NT2/D1 (cell line): ENCODE measurements at regions not wholly inside any gene's neighbourhood (a gene's known extent, or its start where the extent isn't known, plus 50 kb on each side); places are given as distances from the start of the nearest gene placed in this dataset.

Experiments
- DNase-seq: peaks from one replicate; pipeline ENCODE4 v3.0.0-alpha.2; 2011; ENCODE audit warnings: low read depth, low spot score
- H3K27me3 ChIP-seq: 2 replicates; pipeline ENCODE4 v1.6.0; 2011; ENCODE audit warnings: mild to moderate bottlenecking; ENCODE audit not compliant: insufficient read length, insufficient read depth
- H3K36me3 ChIP-seq: 2 replicates; pipeline ENCODE4 v1.6.1; 2011; ENCODE audit warnings: mild to moderate bottlenecking, low read length, mixed read lengths; ENCODE audit not compliant: insufficient read depth, insufficient read length
- H3K4me1 ChIP-seq: 2 replicates; pipeline ENCODE4 v1.5.1; 2011; ENCODE audit not compliant: insufficient read depth, insufficient read length
- H3K4me3 ChIP-seq: 2 replicates; pipeline ENCODE4 v1.5.1; 2011; ENCODE audit warnings: low read depth; ENCODE audit not compliant: insufficient read length
- H3K9ac ChIP-seq: 2 replicates; pipeline ENCODE4 v1.6.0; 2011; ENCODE audit warnings: low read depth; ENCODE audit not compliant: insufficient read length
- H3K9me3 ChIP-seq: 2 replicates; pipeline ENCODE4 v1.5.1; 2011; ENCODE audit warnings: mild to moderate bottlenecking, low read length; ENCODE audit not compliant: insufficient read depth
- SUZ12 ChIP-seq: IDR thresholded peaks from 2 replicates; pipeline ENCODE4 v1.6.1; 2011; ENCODE audit not compliant: insufficient read length, insufficient read depth; ENCODE audit errors: extremely low read depth
- YY1 ChIP-seq: IDR thresholded peaks from 2 replicates; pipeline ENCODE4 v1.6.1; 2011; ENCODE audit not compliant: insufficient read length, insufficient read depth
- ZNF274 ChIP-seq: IDR thresholded peaks from 2 replicates; pipeline ENCODE4 v1.6.1; 2011; ENCODE audit warnings: mild to moderate bottlenecking, low read depth, low read length

- DNase-seq = no peak
Observed at GRCh38 chr3:40912461-40912860, 286.8 kb upstream of the CTNNB1 start.

GRCh38 chr3:40913192-40913591 is 286.1 kb upstream of the CTNNB1 start:
- Histone ChIP-seq H3K9me3 (no peaks in the 10 kb centered on the region), H3K27me3 (no peaks in the 10 kb centered on the region), H3K36me3 (peaks cover 4% of the 10 kb centered on the region), H3K9ac (no peak overlapping the region), H3K4me1 (no peaks in the 10 kb centered on the region), H3K4me3 (no peak overlapping the region)
- no peak for TF ChIP-seq YY1
- TF ChIP-seq SUZ12 = no peak
- no peak for TF ChIP-seq ZNF274
- no peak for DNase-seq

More at GRCh38 chr3:40912461-40912860, 286.8 kb upstream of the CTNNB1 start:
- Histone ChIP-seq H3K27me3 (no peaks in the 10 kb centered on the region), H3K9me3 (no peaks in the 10 kb centered on the region), H3K36me3 (peaks cover 4% of the 10 kb centered on the region), H3K4me1 (no peaks in the 10 kb centered on the region), H3K9ac (no peak overlapping the region), H3K4me3 (no peak overlapping the region)
- no peak for TF ChIP-seq YY1
- TF ChIP-seq ZNF274 = no peak
- no peak for TF ChIP-seq SUZ12

- no peak for DNase-seq
Observed at GRCh38 chr3:40913641-40914040, 285.7 kb upstream of the CTNNB1 start.

GRCh38 chr3:40914475-40914874 is 284.8 kb upstream of the CTNNB1 start:
- Histone ChIP-seq H3K36me3 (peaks cover 4% of the 10 kb centered on the region), H3K9me3 (no peaks in the 10 kb centered on the region), H3K27me3 (no peaks in the 10 kb centered on the region), H3K4me3 (no peak overlapping the region), H3K9ac (no peak overlapping the region), H3K4me1 (no peaks in the 10 kb centered on the region)
- no peak for TF ChIP-seq SUZ12
- TF ChIP-seq YY1 = no peak
- TF ChIP-seq ZNF274 = no peak
- no peak for DNase-seq

More at GRCh38 chr3:40913641-40914040, 285.7 kb upstream of the CTNNB1 start:
- H3K9me3 ChIP-seq = no peaks in the 10 kb centered on the region
- peaks cover 4% of the 10 kb centered on the region for H3K36me3 ChIP-seq
- no peaks in the 10 kb centered on the region for H3K4me1 ChIP-seq
- no peak overlapping the region for H3K4me3 ChIP-seq
- TF ChIP-seq YY1 (no peak), SUZ12 (no peak), ZNF274 (no peak)
- H3K9ac ChIP-seq = no peak overlapping the region
- H3K27me3 ChIP-seq = no peaks in the 10 kb centered on the region

- H3K4me1 ChIP-seq = peaks cover 1% of the 10 kb centered on the region
- no peak overlapping the region for H3K9ac ChIP-seq
- H3K27me3 ChIP-seq = no peaks in the 10 kb centered on the region
- H3K4me3 ChIP-seq = no peak overlapping the region
- DNase-seq = no peak
- peaks cover 4% of the 10 kb centered on the region for H3K36me3 ChIP-seq
- no peaks in the 10 kb centered on the region for H3K9me3 ChIP-seq
- TF ChIP-seq SUZ12 = no peak
Observed at GRCh38 chr3:40915346-40915865, 283.9 kb upstream of the CTNNB1 start.

- Histone ChIP-seq H3K4me1 (peaks cover 2% of the 10 kb centered on the region), H3K4me3 (no peak overlapping the region), H3K27me3 (no peaks in the 10 kb centered on the region), H3K36me3 (no peaks in the 10 kb centered on the region), H3K9me3 (peaks cover 12% of the 10 kb centered on the region; the same call in 1 of the 2 replicates), H3K9ac (no peak overlapping the region)
- peak; percentile 75 for DNase-seq
- TF ChIP-seq ZNF274 (no peak), YY1 (no peak), SUZ12 (no peak)
Observed at GRCh38 chr3:40920041-40920440, 279.3 kb upstream of the CTNNB1 start.

- H3K27me3 ChIP-seq = no peaks in the 10 kb centered on the region
- H3K4me3 ChIP-seq = no peak overlapping the region
- TF ChIP-seq YY1 = no peak
- no peak for TF ChIP-seq ZNF274
- TF ChIP-seq SUZ12 = no peak
- H3K9me3 ChIP-seq = peaks cover 12% of the 10 kb centered on the region; the same call in 1 of the 2 replicates
- no peak for DNase-seq
- H3K9ac ChIP-seq = no peak overlapping the region
- no peaks in the 10 kb centered on the region for H3K36me3 ChIP-seq
- H3K4me1 ChIP-seq = peaks cover 2% of the 10 kb centered on the region
Observed at GRCh38 chr3:40921251-40921650, 278.1 kb upstream of the CTNNB1 start.
